ENCODE measurements at regions not wholly inside any gene's neighbourhood (a gene's known extent, or its start where the extent isn't known, plus 50 kb on each side); places are given as distances from the start of the nearest gene placed in this dataset.

GRCh38 chr7:116439005-116439404 is 60.5 kb upstream of the CAV2 start:
- ChIA-PET RAD21 (ENCODE audit: unreplicated experiment) (no interaction called here), CTCF (no interaction called here), SMC1A (ENCODE audit: uncharacterized antibody, unreplicated experiment) (no interaction called here), POLR2A (no interaction called here)
- Histone ChIP-seq H3K4me1 (ENCODE audit: control insufficient read depth, insufficient read depth, low read length) (no peaks in the 10 kb centered on the region), H4K20me1 (ENCODE audit: control insufficient read depth, insufficient read depth) (no peaks in the 10 kb centered on the region), H2AFZ (ENCODE audit: control insufficient read depth, low read depth, low read length) (no peak overlapping the region), H3K4me3 (no peak overlapping the region), H3K79me2 (ENCODE audit: control insufficient read depth, insufficient read depth, low read length) (no peaks in the 10 kb centered on the region), H3K36me3 (ENCODE audit: control insufficient read depth in 2 of 2, insufficient read depth in 2 of 2, low read length in 1 of 2) (no peaks in the 10 kb centered on the region), H3K9me3 (replicated peaks; ENCODE audit: control insufficient read depth, insufficient read depth, low read length) (no peaks in the 10 kb centered on the region), H3K4me2 (ENCODE audit: control insufficient read depth, insufficient read depth) (no peak overlapping the region), H3K9ac (ENCODE audit: control insufficient read depth, insufficient read depth, low read length) (no peak overlapping the region), H3K27ac (ENCODE audit: control insufficient read depth, insufficient read depth) (no peak overlapping the region), H3K27me3 (replicated peaks in 1 of 2; ENCODE audit: control insufficient read depth in 2 of 2, insufficient read depth in 2 of 2, low read length in 1 of 2) (no peaks in the 10 kb centered on the region; a peak in 2 of 4 replicates)
- ATAC-seq (no peak), FAIRE-seq (no peak), DNase-seq (ENCODE audit: low read depth, low spot score) (no peak)
- no TSS peak for BruUV-seq (replicated peaks)
- intact Hi-C loops (cut with micrococcal nuclease; ENCODE audit: unreplicated experiment) = no loop called here
- 37% methylated on average over 1 of the region's 1 CpG for WGBS (ENCODE audit: insufficient coverage, insufficient replicate concordance, low lambda C conversion rate, missing lambda C conversion rate)
- in situ Hi-C loops (cut with MboI) = no loop called here
- no peak for TF ChIP-seq BACH1 (IDR thresholded peaks at IDR 0.05; ENCODE audit: borderline replicate concordance)
- TF ChIP-seq SRF (IDR thresholded peaks at IDR 0.05; ENCODE audit: low read depth in 2 of 2, low read length in 2 of 2) = no peak
- TF ChIP-seq CREM (IDR thresholded peaks at IDR 0.05; ENCODE audit: low read depth) = no peak
- no peak for TF ChIP-seq ELK1 (IDR thresholded peaks at IDR 0.05; ENCODE audit: low read depth, low read length)
- no peak for TF ChIP-seq SUZ12 (IDR thresholded peaks at IDR 0.05; ENCODE audit: unreplicated experiment)
- no peak for TF ChIP-seq STAT1 (conservative IDR thresholded peaks at IDR 0.05)
- no peak for TF ChIP-seq FOXM1 (IDR thresholded peaks at IDR 0.05; ENCODE audit: low read depth, low read length)
- TF ChIP-seq, protein P1, sequence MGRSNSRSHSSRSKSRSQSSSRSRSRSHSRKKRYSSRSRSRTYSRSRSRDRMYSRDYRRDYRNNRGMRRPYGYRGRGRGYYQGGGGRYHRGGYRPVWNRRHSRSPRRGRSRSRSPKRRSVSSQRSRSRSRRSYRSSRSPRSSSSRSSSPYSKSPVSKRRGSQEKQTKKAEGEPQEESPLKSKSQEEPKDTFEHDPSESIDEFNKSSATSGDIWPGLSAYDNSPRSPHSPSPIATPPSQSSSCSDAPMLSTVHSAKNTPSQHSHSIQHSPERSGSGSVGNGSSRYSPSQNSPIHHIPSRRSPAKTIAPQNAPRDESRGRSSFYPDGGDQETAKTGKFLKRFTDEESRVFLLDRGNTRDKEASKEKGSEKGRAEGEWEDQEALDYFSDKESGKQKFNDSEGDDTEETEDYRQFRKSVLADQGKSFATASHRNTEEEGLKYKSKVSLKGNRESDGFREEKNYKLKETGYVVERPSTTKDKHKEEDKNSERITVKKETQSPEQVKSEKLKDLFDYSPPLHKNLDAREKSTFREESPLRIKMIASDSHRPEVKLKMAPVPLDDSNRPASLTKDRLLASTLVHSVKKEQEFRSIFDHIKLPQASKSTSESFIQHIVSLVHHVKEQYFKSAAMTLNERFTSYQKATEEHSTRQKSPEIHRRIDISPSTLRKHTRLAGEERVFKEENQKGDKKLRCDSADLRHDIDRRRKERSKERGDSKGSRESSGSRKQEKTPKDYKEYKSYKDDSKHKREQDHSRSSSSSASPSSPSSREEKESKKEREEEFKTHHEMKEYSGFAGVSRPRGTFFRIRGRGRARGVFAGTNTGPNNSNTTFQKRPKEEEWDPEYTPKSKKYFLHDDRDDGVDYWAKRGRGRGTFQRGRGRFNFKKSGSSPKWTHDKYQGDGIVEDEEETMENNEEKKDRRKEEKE (IDR thresholded peaks at IDR 0.05) = no peak
- TF ChIP-seq TCF3 (IDR thresholded peaks at IDR 0.05; ENCODE audit: borderline replicate concordance, insufficient read depth, low read depth, low read length) = no peak
- no peak for TF ChIP-seq ZNF687 (IDR thresholded peaks at IDR 0.05)
- TF ChIP-seq ZNF207 (IDR thresholded peaks at IDR 0.05; ENCODE audit: borderline replicate concordance) = no peak
- no peak for TF ChIP-seq CHD2 (IDR thresholded peaks at IDR 0.05; ENCODE audit: borderline replicate concordance, low read depth, low read length)
- TF ChIP-seq ZNF217 (IDR thresholded peaks at IDR 0.05) = no peak
- TF ChIP-seq RAD51 (IDR thresholded peaks at IDR 0.05) = no peak
- TF ChIP-seq POLR2AphosphoS2 (IDR thresholded peaks at IDR 0.05; ENCODE audit: low read depth, low read length) = no peak
- no peak for TF ChIP-seq EED (IDR thresholded peaks at IDR 0.05; ENCODE audit: low read depth)
